ENCODE measurements at regions not wholly inside any gene's neighbourhood (a gene's known extent, or its start where the extent isn't known, plus 50 kb on each side); places are given as distances from the start of the nearest gene placed in this dataset.
A peak's percentile ranks its signal among the peaks of the same experiment; 100 is the strongest.

- POLR2A ChIA-PET (ENCODE audit: low non-redundant PET) = no interaction called here
- H3K27ac ChIP-seq = peak overlapping the region; percentile 91
- peak; percentile 64 for DNase-seq (ENCODE audit: low spot score)
- CTCF ChIA-PET = interaction anchor here (0.6 kb wide), 2 partner anchors 40 to 205 kb away, joined by 3 to 5 read pairs; no protein-coding TSS in a partner anchor
- TF ChIP-seq CTCF (conservative IDR thresholded peaks at IDR 0.05; ENCODE audit: low read depth) = no peak
Observed at GRCh38 chr6:7468382-7469081, 72.9 kb upstream of the DSP start.

GRCh38 chr6:7469696-7470095 lies 71.8 kb upstream of the DSP start:
- TF ChIP-seq CTCF (conservative IDR thresholded peaks at IDR 0.05; ENCODE audit: low read depth) = no peak
- ChIA-PET CTCF (no interaction called here), POLR2A (ENCODE audit: low non-redundant PET) (no interaction called here)
- H3K27ac ChIP-seq = peak overlapping the region; percentile 91
- no peak for DNase-seq (ENCODE audit: low spot score)

- DNase-seq (ENCODE audit: low spot score) = no peak
- no peak for TF ChIP-seq CTCF (conservative IDR thresholded peaks at IDR 0.05; ENCODE audit: low read depth)
- ChIA-PET POLR2A (ENCODE audit: low non-redundant PET) (no interaction called here), CTCF (no interaction called here)
- no peak overlapping the region for H3K27ac ChIP-seq
Observed at GRCh38 chr6:7471171-7471570, 70.3 kb upstream of the DSP start.

GRCh38 chr6:7473805-7474719 lies 67.4 kb upstream of the DSP start:
- TF ChIP-seq CTCF (conservative IDR thresholded peaks at IDR 0.05; ENCODE audit: low read depth) = no peak
- CTCF ChIA-PET = interaction anchor here (0.6 to 0.8 kb wide), 6 partner anchors 8 to 100 kb away, joined by 3 to 5 read pairs (median 4); no protein-coding TSS in a partner anchor
- DNase-seq (ENCODE audit: low spot score) = no peak
- H3K27ac ChIP-seq = peak overlapping the region; percentile 65
- POLR2A ChIA-PET (ENCODE audit: low non-redundant PET) = interaction anchor here (0.5 kb wide), 1 partner anchor 226 kb away, joined by 4 read pairs; no protein-coding TSS in a partner anchor

GRCh38 chr6:7475081-7475480 lies 66.4 kb upstream of the DSP start:
- H3K27ac ChIP-seq = peak overlapping the region; percentile 65
- no peak for DNase-seq (ENCODE audit: low spot score)
- TF ChIP-seq CTCF (conservative IDR thresholded peaks at IDR 0.05; ENCODE audit: low read depth) = no peak
- CTCF ChIA-PET = interaction anchor here (0.6 to 0.7 kb wide), 3 partner anchors 59 to 76 kb away, joined by 3 to 5 read pairs (median 3); no protein-coding TSS in a partner anchor
- POLR2A ChIA-PET (ENCODE audit: low non-redundant PET) = no interaction called here

- ChIA-PET POLR2A (ENCODE audit: low non-redundant PET) (interaction anchor here (0.6 to 1.2 kb wide), 3 partner anchors 26 to 62 kb away, joined by 3 to 26 read pairs (median 4); partner anchors contain the start of gene DSP), CTCF (interaction anchor here (0.7 kb wide), 1 partner anchor 236 kb away, joined by 5 read pairs; no protein-coding TSS in a partner anchor)
- DNase-seq (ENCODE audit: low spot score) = peak; percentile 95
- H3K27ac ChIP-seq = peak overlapping the region; percentile 97
- no peak for TF ChIP-seq CTCF (conservative IDR thresholded peaks at IDR 0.05; ENCODE audit: low read depth)
Observed at GRCh38 chr6:7479801-7480266, 61.6 kb upstream of the DSP start.
